ENCODE measurements at regions not wholly inside any gene's neighbourhood (a gene's known extent, or its start where the extent isn't known, plus 50 kb on each side); places are given as distances from the start of the nearest gene placed in this dataset.

DNA sequence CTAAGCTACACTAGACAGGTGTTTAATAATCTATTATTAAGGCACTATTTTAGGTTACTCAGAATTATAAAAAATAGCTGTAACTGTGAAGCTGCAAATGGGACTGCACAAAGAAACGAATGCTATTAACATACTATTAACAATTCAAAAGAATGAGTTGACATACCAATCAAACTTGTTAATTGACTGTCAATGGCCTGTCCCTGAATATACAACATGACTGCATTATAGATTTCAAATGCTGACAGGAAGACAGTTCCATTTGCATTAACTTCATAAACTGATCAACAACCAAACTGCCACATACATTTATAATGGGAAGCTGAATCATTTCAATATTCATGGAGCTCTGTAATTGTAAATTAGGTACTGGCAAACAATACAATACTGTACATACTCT is 169.0 kb upstream of the NANOGP8 start:
- TF ChIP-seq, protein P1, sequence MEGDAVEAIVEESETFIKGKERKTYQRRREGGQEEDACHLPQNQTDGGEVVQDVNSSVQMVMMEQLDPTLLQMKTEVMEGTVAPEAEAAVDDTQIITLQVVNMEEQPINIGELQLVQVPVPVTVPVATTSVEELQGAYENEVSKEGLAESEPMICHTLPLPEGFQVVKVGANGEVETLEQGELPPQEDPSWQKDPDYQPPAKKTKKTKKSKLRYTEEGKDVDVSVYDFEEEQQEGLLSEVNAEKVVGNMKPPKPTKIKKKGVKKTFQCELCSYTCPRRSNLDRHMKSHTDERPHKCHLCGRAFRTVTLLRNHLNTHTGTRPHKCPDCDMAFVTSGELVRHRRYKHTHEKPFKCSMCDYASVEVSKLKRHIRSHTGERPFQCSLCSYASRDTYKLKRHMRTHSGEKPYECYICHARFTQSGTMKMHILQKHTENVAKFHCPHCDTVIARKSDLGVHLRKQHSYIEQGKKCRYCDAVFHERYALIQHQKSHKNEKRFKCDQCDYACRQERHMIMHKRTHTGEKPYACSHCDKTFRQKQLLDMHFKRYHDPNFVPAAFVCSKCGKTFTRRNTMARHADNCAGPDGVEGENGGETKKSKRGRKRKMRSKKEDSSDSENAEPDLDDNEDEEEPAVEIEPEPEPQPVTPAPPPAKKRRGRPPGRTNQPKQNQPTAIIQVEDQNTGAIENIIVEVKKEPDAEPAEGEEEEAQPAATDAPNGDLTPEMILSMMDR (IDR thresholded peaks at IDR 0.05; ENCODE audit: poor library complexity, severe bottlenecking) = no peak
- TF ChIP-seq POLR2AphosphoS5 (IDR thresholded peaks at IDR 0.05) (no peak), EZH2 (IDR thresholded peaks at IDR 0.05; ENCODE audit: borderline replicate concordance, insufficient read depth, low read length, poor library complexity, severe bottlenecking) (no peak)

Measured in neural cell (in vitro differentiated cells).